H9 (cell line): ENCODE measurements at regions not wholly inside any gene's neighbourhood (a gene's known extent, or its start where the extent isn't known, plus 50 kb on each side); places are given as distances from the start of the nearest gene placed in this dataset.

Source experiments
- DNase-seq: peaks from one replicate; pipeline ENCODE4 v3.0.0-alpha.2; 2017
- H2AFZ ChIP-seq: one replicate; pipeline ENCODE4 v1.6.1; 2013; ENCODE audit warnings: mild to moderate bottlenecking, low read length, control low read depth, moderate library complexity
- H2AK5ac ChIP-seq: 2 replicates; pipeline ENCODE4 v1.6.1; 2013; ENCODE audit warnings: low read length, control low read depth, mixed read lengths; ENCODE audit not compliant: insufficient read length
- H2BK120ac ChIP-seq: one replicate; pipeline ENCODE4 v1.6.1; 2013; ENCODE audit warnings: low read depth, mild to moderate bottlenecking, low read length, control low read depth, inconsistent platforms; ENCODE audit not compliant: poor library complexity, severe bottlenecking
- H2BK12ac ChIP-seq: 2 replicates; pipeline ENCODE4 v1.6.1; 2013; ENCODE audit warnings: low read length, control low read depth, mixed read lengths, low read depth; ENCODE audit not compliant: insufficient read length
- H2BK15ac ChIP-seq: 2 replicates; pipeline ENCODE4 v1.6.1; 2013; ENCODE audit warnings: low read depth, low read length, control low read depth
- H2BK20ac ChIP-seq: one replicate; pipeline ENCODE4 v1.6.1; 2013; ENCODE audit warnings: low read depth, mild to moderate bottlenecking, low read length, control low read depth, inconsistent platforms; ENCODE audit not compliant: poor library complexity, severe bottlenecking
- H2BK5ac ChIP-seq: 2 replicates; pipeline ENCODE4 v1.6.1; 2013; ENCODE audit warnings: low read length, control low read depth, mixed read lengths; ENCODE audit not compliant: insufficient read length
- H3K14ac ChIP-seq: 2 replicates; pipeline ENCODE4 v1.6.1; 2013; ENCODE audit warnings: low read length, control low read depth; ENCODE audit not compliant: insufficient read depth
- H3K18ac ChIP-seq: 2 replicates; pipeline ENCODE4 v1.6.1; 2013; ENCODE audit warnings: low read depth, mild to moderate bottlenecking, mixed read lengths, low read length, control low read depth; ENCODE audit not compliant: insufficient read length
- H3K23ac ChIP-seq: 2 replicates; pipeline ENCODE4 v1.6.1; 2013; ENCODE audit warnings: low read length, control low read depth, mixed read lengths, low read depth; ENCODE audit not compliant: insufficient read length
- H3K23me2 ChIP-seq: 2 replicates; pipeline ENCODE4 v1.6.1; 2013; ENCODE audit warnings: low read depth, mild to moderate bottlenecking, mixed read lengths, low read length, control low read depth; ENCODE audit not compliant: insufficient read length, poor library complexity, severe bottlenecking
- H3K27ac ChIP-seq: 2 replicates; pipeline ENCODE4 v1.5.1; 2013; ENCODE audit warnings: low read length, control low read depth, mixed read lengths, low read depth; ENCODE audit not compliant: insufficient read length
- H3K27me3 ChIP-seq: 2 replicates; pipeline ENCODE4 v1.6.1; 2013; ENCODE audit warnings: low read length, control low read depth, inconsistent platforms; ENCODE audit not compliant: insufficient read depth
- H3K4ac ChIP-seq: 2 replicates; pipeline ENCODE4 v1.6.1; 2013; ENCODE audit warnings: low read depth, mild to moderate bottlenecking, control low read depth, inconsistent platforms, low read length, moderate library complexity
- H3K4me1 ChIP-seq: 2 replicates; pipeline ENCODE4 v1.6.1; 2013; ENCODE audit warnings: low read length, control low read depth, inconsistent platforms; ENCODE audit not compliant: insufficient read depth
- H3K4me2 ChIP-seq: 2 replicates; pipeline ENCODE4 v1.6.1; 2013; ENCODE audit warnings: low read length, control low read depth, mixed read lengths; ENCODE audit not compliant: insufficient read length, insufficient read depth
- H3K56ac ChIP-seq: 2 replicates; pipeline ENCODE4 v1.6.1; 2013; ENCODE audit warnings: low read depth, mild to moderate bottlenecking, mixed read lengths, low read length, control low read depth; ENCODE audit not compliant: insufficient read length
- H3K79me1 ChIP-seq: 2 replicates; pipeline ENCODE4 v1.6.1; 2013; ENCODE audit warnings: low read depth, mild to moderate bottlenecking, moderate library complexity, low read length, control low read depth, inconsistent platforms; ENCODE audit not compliant: insufficient read depth, poor library complexity, severe bottlenecking
- H3K79me2 ChIP-seq: 2 replicates; pipeline ENCODE4 v1.6.1; 2013; ENCODE audit warnings: low read length, control low read depth, inconsistent platforms; ENCODE audit not compliant: insufficient read depth
- H3K9ac ChIP-seq: 2 replicates; pipeline ENCODE4 v1.6.1; 2013; ENCODE audit warnings: low read length, control low read depth, mixed read lengths; ENCODE audit not compliant: insufficient read length; ENCODE audit errors: extremely low read depth
- H3K9me3 ChIP-seq: one replicate; pipeline ENCODE4 v1.6.1; 2013; ENCODE audit warnings: low read depth, low read length, inconsistent platforms; ENCODE audit not compliant: control insufficient read depth
- H3T11ph ChIP-seq: one replicate; pipeline ENCODE4 v1.6.1; 2013; ENCODE audit warnings: mild to moderate bottlenecking, low read length, control low read depth, inconsistent platforms
- H4K20me1 ChIP-seq: one replicate; pipeline ENCODE4 v1.6.1; 2013; ENCODE audit not compliant: control insufficient read depth, insufficient read length, insufficient read depth
- H4K5ac ChIP-seq: 2 replicates; pipeline ENCODE4 v1.6.1; 2013; ENCODE audit warnings: low read depth, mild to moderate bottlenecking, mixed read lengths, low read length, control low read depth; ENCODE audit not compliant: insufficient read length
- H4K8ac ChIP-seq: replicated peaks from 2 replicates; pipeline ENCODE4 v1.6.1; 2013; ENCODE audit warnings: low read length, control low read depth, mixed read lengths, low read depth; ENCODE audit not compliant: insufficient read length
- H4K91ac ChIP-seq: 2 replicates; pipeline ENCODE4 v1.6.1; 2013; ENCODE audit warnings: low read depth, mild to moderate bottlenecking, moderate library complexity, mixed read lengths, low read length, control low read depth; ENCODE audit not compliant: insufficient read length
- H3K27ac Mint-ChIP-seq, 3 experiments: 2 replicates in 2 of 3; 3 replicates in 1 of 3; pipeline ENCODE4 v1.8.0; 2020 to 2021; ENCODE audit warnings: mixed read lengths in 3 of 3, mild to moderate bottlenecking in 1 of 3, moderate library complexity in 1 of 3
- H3K27me3 Mint-ChIP-seq: 2 replicates; pipeline ENCODE4 v1.8.0; 2021; ENCODE audit warnings: low read depth, mild to moderate bottlenecking, moderate library complexity, mixed read lengths
- H3K36me3 Mint-ChIP-seq, 3 experiments: 2 replicates in 2 of 3; 3 replicates in 1 of 3; pipeline ENCODE4 v1.8.0; 2020 to 2021; ENCODE audit warnings: low read depth in 3 of 3, mixed read lengths in 3 of 3; ENCODE audit not compliant: insufficient read depth in 1 of 3
- H3K4me1 Mint-ChIP-seq, 2 experiments: 2 replicates each; pipeline ENCODE4 v1.8.0; 2020; ENCODE audit warnings: mixed read lengths in 2 of 2
- H3K4me3 Mint-ChIP-seq, 2 experiments: 2 replicates in 1 of 2; 3 replicates in 1 of 2; pipeline ENCODE4 v1.8.0; 2020 to 2021; ENCODE audit warnings: mild to moderate bottlenecking in 2 of 2, mixed read lengths in 2 of 2, moderate library complexity in 1 of 2
- H3K9me3 Mint-ChIP-seq, 2 experiments: 2 replicates in 1 of 2; 3 replicates in 1 of 2; pipeline ENCODE4 v1.8.0; 2020; ENCODE audit warnings: mild to moderate bottlenecking in 2 of 2, mixed read lengths in 2 of 2, moderate library complexity in 1 of 2
- WGBS: extraction: QIAGEN DNeasy Blood & Tissue Kit; methylation state at CpG from one replicate; pipeline ENCODE4 v1.1.7; 2013; ENCODE audit warnings: missing lambda C conversion rate, low lambda C conversion rate, mixed read lengths; ENCODE audit not compliant: insufficient read length; ENCODE audit errors: extremely low coverage; 5-methylcytosine and 5-hydroxymethylcytosine counted together
- TF ChIP-seq, protein P1 (sequence below): fragments of 200-600 bp; sonication (generic); conservative IDR thresholded peaks from 3 replicates; pipeline ENCODE4 v1.8.0; 2021; ENCODE audit warnings: antibody characterized with exemption, mild to moderate bottlenecking

DNA sequence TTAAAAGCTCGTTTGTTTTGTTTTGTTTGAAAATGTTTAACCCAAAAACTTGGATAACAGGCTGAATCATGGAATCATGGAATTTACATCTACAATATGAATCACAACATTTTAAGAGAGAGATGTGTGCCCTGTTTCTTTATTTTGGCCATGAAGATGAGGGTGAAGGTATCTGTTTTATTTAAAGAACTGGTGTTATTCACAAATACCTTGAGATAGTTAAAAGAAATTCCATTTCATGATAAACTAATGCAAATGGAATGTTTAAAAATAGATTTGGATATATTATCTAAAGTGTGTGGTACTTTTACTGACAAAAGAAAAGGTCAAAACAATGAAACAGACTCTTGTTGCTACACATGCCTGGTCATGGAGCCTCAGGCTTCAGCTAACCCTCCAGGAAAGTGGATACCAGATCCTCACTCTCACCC lies 486.0 kb upstream of the CFAP20DC start:
- TF ChIP-seq, protein P1, sequence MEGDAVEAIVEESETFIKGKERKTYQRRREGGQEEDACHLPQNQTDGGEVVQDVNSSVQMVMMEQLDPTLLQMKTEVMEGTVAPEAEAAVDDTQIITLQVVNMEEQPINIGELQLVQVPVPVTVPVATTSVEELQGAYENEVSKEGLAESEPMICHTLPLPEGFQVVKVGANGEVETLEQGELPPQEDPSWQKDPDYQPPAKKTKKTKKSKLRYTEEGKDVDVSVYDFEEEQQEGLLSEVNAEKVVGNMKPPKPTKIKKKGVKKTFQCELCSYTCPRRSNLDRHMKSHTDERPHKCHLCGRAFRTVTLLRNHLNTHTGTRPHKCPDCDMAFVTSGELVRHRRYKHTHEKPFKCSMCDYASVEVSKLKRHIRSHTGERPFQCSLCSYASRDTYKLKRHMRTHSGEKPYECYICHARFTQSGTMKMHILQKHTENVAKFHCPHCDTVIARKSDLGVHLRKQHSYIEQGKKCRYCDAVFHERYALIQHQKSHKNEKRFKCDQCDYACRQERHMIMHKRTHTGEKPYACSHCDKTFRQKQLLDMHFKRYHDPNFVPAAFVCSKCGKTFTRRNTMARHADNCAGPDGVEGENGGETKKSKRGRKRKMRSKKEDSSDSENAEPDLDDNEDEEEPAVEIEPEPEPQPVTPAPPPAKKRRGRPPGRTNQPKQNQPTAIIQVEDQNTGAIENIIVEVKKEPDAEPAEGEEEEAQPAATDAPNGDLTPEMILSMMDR, result no peak
- H3K4ac ChIP-seq, result no peak overlapping the region
- H3K9ac ChIP-seq, result no peak overlapping the region
- Mint-ChIP-seq H3K4me1 (peaks cover 6 to 7% of the 10 kb centered on the region in 2 experiments), H3K27ac (no peak overlapping the region), H3K36me3 (no peaks in the 10 kb centered on the region), H3K27me3 (no peaks in the 10 kb centered on the region), H3K9me3 (no peaks in the 10 kb centered on the region), H3K4me3 (no peak overlapping the region)
- H2BK5ac ChIP-seq, result no peak overlapping the region
- H3K4me1 ChIP-seq, result peaks cover 3% of the 10 kb centered on the region; the same call in 1 of the 2 replicates
- H3K27ac ChIP-seq, result no peak overlapping the region
- no peak overlapping the region for H3K56ac ChIP-seq
- no peak overlapping the region for H4K5ac ChIP-seq
- H2BK12ac ChIP-seq, result no peak overlapping the region
- no peaks in the 10 kb centered on the region for H3K9me3 ChIP-seq
- H2BK15ac ChIP-seq, result no peak overlapping the region
- no peak overlapping the region for H3K18ac ChIP-seq
- H3K23ac ChIP-seq, result no peak overlapping the region
- no peak overlapping the region for H4K8ac ChIP-seq
- no peak overlapping the region for H3T11ph ChIP-seq
- no peak for DNase-seq
- H3K27me3 ChIP-seq, result no peaks in the 10 kb centered on the region
- H2AFZ ChIP-seq, result no peak overlapping the region
- H2BK120ac ChIP-seq, result no peak overlapping the region
- no peak overlapping the region for H2BK20ac ChIP-seq
- H3K79me2 ChIP-seq, result no peaks in the 10 kb centered on the region
- H3K23me2 ChIP-seq, result no peaks in the 10 kb centered on the region
- no CpG with 5 or more reads among the region's 1 CpG for whole genome bisulfite sequencing
- no peak overlapping the region for H2AK5ac ChIP-seq
- H3K79me1 ChIP-seq, result no peaks in the 10 kb centered on the region
- no peak overlapping the region for H3K4me2 ChIP-seq
- no peak overlapping the region for H3K14ac ChIP-seq
- no peak overlapping the region for H4K91ac ChIP-seq
- H4K20me1 ChIP-seq, result no peaks in the 10 kb centered on the region
